ENCODE measurements at regions not wholly inside any gene's neighbourhood (a gene's known extent, or its start where the extent isn't known, plus 50 kb on each side); places are given as distances from the start of the nearest gene placed in this dataset.

DNA sequence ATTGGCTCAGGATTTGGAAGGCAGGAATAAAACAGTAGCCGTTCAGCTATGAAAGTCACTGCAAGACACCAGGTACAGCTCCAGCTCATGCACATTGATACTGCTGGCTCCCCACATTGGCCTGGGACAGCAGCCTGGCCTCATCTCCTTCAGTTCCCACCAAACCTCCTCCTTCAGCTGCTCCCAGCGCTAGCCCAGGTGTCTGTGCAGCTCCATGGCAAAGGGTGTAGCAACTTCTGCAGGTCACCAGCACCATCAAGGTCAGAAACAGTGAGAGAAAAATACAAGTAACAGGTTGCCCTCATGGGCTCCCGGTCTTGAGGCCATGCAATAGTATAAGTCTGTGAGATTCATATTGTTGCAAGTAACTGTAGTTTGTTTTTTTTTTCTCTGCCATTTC is 216.7 kb upstream of the CTAGE1 start:
- no peaks in the 10 kb centered on the region for H3K36me3 ChIP-seq (ENCODE audit: control insufficient read depth in 1 of 2, insufficient read depth in 2 of 2, low read length in 2 of 2)
- H3K9me2 ChIP-seq (ENCODE audit: insufficient read depth): no peaks in the 10 kb centered on the region
- H3K4me2 ChIP-seq (ENCODE audit: low read length): no peak overlapping the region
- ATAC-seq: no peak
- no peak overlapping the region for H3K27ac ChIP-seq (ENCODE audit: low read depth, low read length)
- TF ChIP-seq CBX3 (IDR thresholded peaks at IDR 0.05; ENCODE audit: low read depth): no peak
- TF ChIP-seq, protein P1, sequence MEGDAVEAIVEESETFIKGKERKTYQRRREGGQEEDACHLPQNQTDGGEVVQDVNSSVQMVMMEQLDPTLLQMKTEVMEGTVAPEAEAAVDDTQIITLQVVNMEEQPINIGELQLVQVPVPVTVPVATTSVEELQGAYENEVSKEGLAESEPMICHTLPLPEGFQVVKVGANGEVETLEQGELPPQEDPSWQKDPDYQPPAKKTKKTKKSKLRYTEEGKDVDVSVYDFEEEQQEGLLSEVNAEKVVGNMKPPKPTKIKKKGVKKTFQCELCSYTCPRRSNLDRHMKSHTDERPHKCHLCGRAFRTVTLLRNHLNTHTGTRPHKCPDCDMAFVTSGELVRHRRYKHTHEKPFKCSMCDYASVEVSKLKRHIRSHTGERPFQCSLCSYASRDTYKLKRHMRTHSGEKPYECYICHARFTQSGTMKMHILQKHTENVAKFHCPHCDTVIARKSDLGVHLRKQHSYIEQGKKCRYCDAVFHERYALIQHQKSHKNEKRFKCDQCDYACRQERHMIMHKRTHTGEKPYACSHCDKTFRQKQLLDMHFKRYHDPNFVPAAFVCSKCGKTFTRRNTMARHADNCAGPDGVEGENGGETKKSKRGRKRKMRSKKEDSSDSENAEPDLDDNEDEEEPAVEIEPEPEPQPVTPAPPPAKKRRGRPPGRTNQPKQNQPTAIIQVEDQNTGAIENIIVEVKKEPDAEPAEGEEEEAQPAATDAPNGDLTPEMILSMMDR (IDR thresholded peaks at IDR 0.05 in 2 of 3, conservative IDR thresholded peaks at IDR 0.05 in 1 of 3; ENCODE audit: borderline replicate concordance in 1 of 3, insufficient read depth in 1 of 3, low read depth in 2 of 3, low read length in 2 of 3): no peak
- TF ChIP-seq RAD21 (IDR thresholded peaks at IDR 0.05; ENCODE audit: low read depth): no peak
- no peak for TF ChIP-seq CEBPB (IDR thresholded peaks at IDR 0.05; ENCODE audit: low read depth)
- TF ChIP-seq, protein P2, sequence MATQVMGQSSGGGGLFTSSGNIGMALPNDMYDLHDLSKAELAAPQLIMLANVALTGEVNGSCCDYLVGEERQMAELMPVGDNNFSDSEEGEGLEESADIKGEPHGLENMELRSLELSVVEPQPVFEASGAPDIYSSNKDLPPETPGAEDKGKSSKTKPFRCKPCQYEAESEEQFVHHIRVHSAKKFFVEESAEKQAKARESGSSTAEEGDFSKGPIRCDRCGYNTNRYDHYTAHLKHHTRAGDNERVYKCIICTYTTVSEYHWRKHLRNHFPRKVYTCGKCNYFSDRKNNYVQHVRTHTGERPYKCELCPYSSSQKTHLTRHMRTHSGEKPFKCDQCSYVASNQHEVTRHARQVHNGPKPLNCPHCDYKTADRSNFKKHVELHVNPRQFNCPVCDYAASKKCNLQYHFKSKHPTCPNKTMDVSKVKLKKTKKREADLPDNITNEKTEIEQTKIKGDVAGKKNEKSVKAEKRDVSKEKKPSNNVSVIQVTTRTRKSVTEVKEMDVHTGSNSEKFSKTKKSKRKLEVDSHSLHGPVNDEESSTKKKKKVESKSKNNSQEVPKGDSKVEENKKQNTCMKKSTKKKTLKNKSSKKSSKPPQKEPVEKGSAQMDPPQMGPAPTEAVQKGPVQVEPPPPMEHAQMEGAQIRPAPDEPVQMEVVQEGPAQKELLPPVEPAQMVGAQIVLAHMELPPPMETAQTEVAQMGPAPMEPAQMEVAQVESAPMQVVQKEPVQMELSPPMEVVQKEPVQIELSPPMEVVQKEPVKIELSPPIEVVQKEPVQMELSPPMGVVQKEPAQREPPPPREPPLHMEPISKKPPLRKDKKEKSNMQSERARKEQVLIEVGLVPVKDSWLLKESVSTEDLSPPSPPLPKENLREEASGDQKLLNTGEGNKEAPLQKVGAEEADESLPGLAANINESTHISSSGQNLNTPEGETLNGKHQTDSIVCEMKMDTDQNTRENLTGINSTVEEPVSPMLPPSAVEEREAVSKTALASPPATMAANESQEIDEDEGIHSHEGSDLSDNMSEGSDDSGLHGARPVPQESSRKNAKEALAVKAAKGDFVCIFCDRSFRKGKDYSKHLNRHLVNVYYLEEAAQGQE (IDR thresholded peaks at IDR 0.05; ENCODE audit: low read depth): no peak
- no peak for TF ChIP-seq POLR2A (IDR thresholded peaks at IDR 0.05; ENCODE audit: borderline replicate concordance, extremely low read depth, insufficient read depth, insufficient read length)
- TF ChIP-seq ZFX (IDR thresholded peaks at IDR 0.05): no peak
- TF ChIP-seq, protein P3, sequence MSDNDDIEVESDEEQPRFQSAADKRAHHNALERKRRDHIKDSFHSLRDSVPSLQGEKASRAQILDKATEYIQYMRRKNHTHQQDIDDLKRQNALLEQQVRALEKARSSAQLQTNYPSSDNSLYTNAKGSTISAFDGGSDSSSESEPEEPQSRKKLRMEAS (IDR thresholded peaks at IDR 0.05): no peak
- no peak for TF ChIP-seq TCF7L2 (IDR thresholded peaks at IDR 0.05; ENCODE audit: borderline replicate concordance, extremely low read depth, insufficient read depth, insufficient read length)
- TF ChIP-seq YY1 (IDR thresholded peaks at IDR 0.05; ENCODE audit: extremely low read depth, insufficient replicate concordance, low read depth, low read length): no peak
- no peak for TF ChIP-seq ELF1 (IDR thresholded peaks at IDR 0.05; ENCODE audit: borderline replicate concordance, low read depth)
- TF ChIP-seq FOSL1 (IDR thresholded peaks at IDR 0.05; ENCODE audit: low read depth): no peak
- TF ChIP-seq SIN3A (IDR thresholded peaks at IDR 0.05; ENCODE audit: low read depth): no peak
- TF ChIP-seq SP1 (IDR thresholded peaks at IDR 0.05; ENCODE audit: low read depth): no peak
- no peak for TF ChIP-seq ZNF274 (IDR thresholded peaks at IDR 0.05; ENCODE audit: low read depth, low read length)
- no peak for TF ChIP-seq EGR1 (IDR thresholded peaks at IDR 0.05; ENCODE audit: low read depth)
- no peak for TF ChIP-seq EZH2phosphoT487 (IDR thresholded peaks at IDR 0.05; ENCODE audit: borderline replicate concordance)
- peaks cover 11 to 23% of the 10 kb centered on the region in 2 experiments for H3K4me1 ChIP-seq (ENCODE audit: control insufficient read depth in 1 of 2, insufficient read depth in 2 of 2, low read length in 2 of 2)
- H3K9ac ChIP-seq (ENCODE audit: low read length): no peak overlapping the region
- H4K20me1 ChIP-seq (ENCODE audit: insufficient read depth): no peaks in the 10 kb centered on the region
- intact Hi-C loops (cut with micrococcal nuclease): no loop called here
- CTCF ChIA-PET: interaction anchor here (0.9 kb wide), 1 partner anchor 1034 kb away, joined by 4 read pairs; the partner anchor contains the start of gene ESCO1
- H3K4me3 ChIP-seq (replicated peaks in 1 of 2; ENCODE audit: low read depth in 1 of 2, low read length in 2 of 2): no peak overlapping the region
- RAD21 ChIA-PET (ENCODE audit: low non-redundant PET in 1 of 2, low total read pairs in 2 of 2, uncharacterized antibody in 2 of 2, unreplicated experiment in 2 of 2): no interaction called here
- BruUV-seq (replicated peaks): no TSS peak
- POLR2A ChIA-PET: no interaction called here
- no peak overlapping the region for H2AFZ ChIP-seq (ENCODE audit: low read depth, low read length, poor library complexity, severe bottlenecking)
- H3K79me2 ChIP-seq (ENCODE audit: insufficient read depth, low read length): no peaks in the 10 kb centered on the region
- DNase-seq (ENCODE audit: low read depth, low spot score): no peak
- H3K9me3 ChIP-seq (ENCODE audit: control insufficient read depth in 1 of 2, insufficient read depth in 1 of 2, low read depth in 1 of 2, low read length in 2 of 2): no peaks in the 10 kb centered on the region
- no peaks in the 10 kb centered on the region for H3K27me3 ChIP-seq (ENCODE audit: insufficient read depth, low read length)

All from HCT116 (cell line).